ENCODE measurements at regions not wholly inside any gene's neighbourhood (a gene's known extent, or its start where the extent isn't known, plus 50 kb on each side); places are given as distances from the start of the nearest gene placed in this dataset.

DNA sequence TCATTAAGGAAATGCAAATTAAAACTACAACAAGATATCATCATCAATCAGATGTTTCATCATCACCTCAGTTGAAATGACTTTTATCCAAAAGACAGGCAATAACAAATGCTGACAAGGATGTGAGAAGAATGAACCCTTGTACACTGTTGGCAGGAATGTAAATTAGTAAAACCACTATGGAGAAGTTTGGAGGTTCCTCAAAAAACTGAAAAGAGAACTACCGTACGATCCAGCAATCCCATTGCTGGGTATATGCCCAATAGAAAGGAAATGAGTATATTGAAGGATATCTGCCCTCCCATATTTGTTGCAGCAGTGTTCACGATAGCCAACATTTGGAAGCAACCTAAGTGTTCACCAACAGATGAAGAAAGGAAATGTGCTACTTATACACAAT is 50.6 kb upstream of the STARD8 start:
- ChIA-PET POLR2A (no interaction called here), RAD21 (ENCODE audit: unreplicated experiment) (no interaction called here), SMC1A (ENCODE audit: uncharacterized antibody, unreplicated experiment) (no interaction called here), CTCF (no interaction called here)
- H3K4me1 ChIP-seq (ENCODE audit: control insufficient read depth, insufficient read depth, low read length) = no peaks in the 10 kb centered on the region
- in situ Hi-C loops (cut with MboI) = no loop called here
- H3K36me3 ChIP-seq (ENCODE audit: control insufficient read depth in 2 of 2, insufficient read depth in 2 of 2, low read length in 1 of 2) = no peaks in the 10 kb centered on the region
- FAIRE-seq (no peak), ATAC-seq (no peak), DNase-seq (ENCODE audit: low read depth, low spot score) (no peak)
- no peak for TF ChIP-seq YY1 (IDR thresholded peaks at IDR 0.05; ENCODE audit: low read depth, low read length)
- no peak for TF ChIP-seq ZNF274 (IDR thresholded peaks at IDR 0.05; ENCODE audit: insufficient read depth, insufficient read length)
- TF ChIP-seq, protein P1, sequence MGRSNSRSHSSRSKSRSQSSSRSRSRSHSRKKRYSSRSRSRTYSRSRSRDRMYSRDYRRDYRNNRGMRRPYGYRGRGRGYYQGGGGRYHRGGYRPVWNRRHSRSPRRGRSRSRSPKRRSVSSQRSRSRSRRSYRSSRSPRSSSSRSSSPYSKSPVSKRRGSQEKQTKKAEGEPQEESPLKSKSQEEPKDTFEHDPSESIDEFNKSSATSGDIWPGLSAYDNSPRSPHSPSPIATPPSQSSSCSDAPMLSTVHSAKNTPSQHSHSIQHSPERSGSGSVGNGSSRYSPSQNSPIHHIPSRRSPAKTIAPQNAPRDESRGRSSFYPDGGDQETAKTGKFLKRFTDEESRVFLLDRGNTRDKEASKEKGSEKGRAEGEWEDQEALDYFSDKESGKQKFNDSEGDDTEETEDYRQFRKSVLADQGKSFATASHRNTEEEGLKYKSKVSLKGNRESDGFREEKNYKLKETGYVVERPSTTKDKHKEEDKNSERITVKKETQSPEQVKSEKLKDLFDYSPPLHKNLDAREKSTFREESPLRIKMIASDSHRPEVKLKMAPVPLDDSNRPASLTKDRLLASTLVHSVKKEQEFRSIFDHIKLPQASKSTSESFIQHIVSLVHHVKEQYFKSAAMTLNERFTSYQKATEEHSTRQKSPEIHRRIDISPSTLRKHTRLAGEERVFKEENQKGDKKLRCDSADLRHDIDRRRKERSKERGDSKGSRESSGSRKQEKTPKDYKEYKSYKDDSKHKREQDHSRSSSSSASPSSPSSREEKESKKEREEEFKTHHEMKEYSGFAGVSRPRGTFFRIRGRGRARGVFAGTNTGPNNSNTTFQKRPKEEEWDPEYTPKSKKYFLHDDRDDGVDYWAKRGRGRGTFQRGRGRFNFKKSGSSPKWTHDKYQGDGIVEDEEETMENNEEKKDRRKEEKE (IDR thresholded peaks at IDR 0.05) = no peak
- no peak for TF ChIP-seq POLR2A (IDR thresholded peaks at IDR 0.05; ENCODE audit: low read depth, low read length)
- no peak for TF ChIP-seq TCF7 (IDR thresholded peaks at IDR 0.05; ENCODE audit: borderline replicate concordance)
- no peak overlapping the region for H3K27ac ChIP-seq (ENCODE audit: control insufficient read depth, insufficient read depth)
- no peaks in the 10 kb centered on the region for H3K79me2 ChIP-seq (ENCODE audit: control insufficient read depth, insufficient read depth, low read length)
- H3K4me2 ChIP-seq (ENCODE audit: control insufficient read depth, insufficient read depth) = no peak overlapping the region
- no TSS peak for BruUV-seq (replicated peaks)
- H4K20me1 ChIP-seq (ENCODE audit: control insufficient read depth, insufficient read depth) = no peaks in the 10 kb centered on the region
- intact Hi-C loops (cut with micrococcal nuclease; ENCODE audit: unreplicated experiment) = no loop called here
- H3K9me3 ChIP-seq (replicated peaks; ENCODE audit: control insufficient read depth, insufficient read depth, low read length) = no peaks in the 10 kb centered on the region
- H3K27me3 ChIP-seq (replicated peaks in 1 of 2; ENCODE audit: control insufficient read depth in 2 of 2, insufficient read depth in 2 of 2, low read length in 1 of 2) = no peaks in the 10 kb centered on the region
- H3K4me3 ChIP-seq = no peak overlapping the region
- no peak overlapping the region for H2AFZ ChIP-seq (ENCODE audit: control insufficient read depth, low read depth, low read length)
- no peak overlapping the region for H3K9ac ChIP-seq (ENCODE audit: control insufficient read depth, insufficient read depth, low read length)
- 80% methylated on average over 3 of the region's 3 CpGs for WGBS (ENCODE audit: insufficient coverage, insufficient replicate concordance, low lambda C conversion rate, missing lambda C conversion rate)
